ENCODE measurements at regions not wholly inside any gene's neighbourhood (a gene's known extent, or its start where the extent isn't known, plus 50 kb on each side); places are given as distances from the start of the nearest gene placed in this dataset.

DNA sequence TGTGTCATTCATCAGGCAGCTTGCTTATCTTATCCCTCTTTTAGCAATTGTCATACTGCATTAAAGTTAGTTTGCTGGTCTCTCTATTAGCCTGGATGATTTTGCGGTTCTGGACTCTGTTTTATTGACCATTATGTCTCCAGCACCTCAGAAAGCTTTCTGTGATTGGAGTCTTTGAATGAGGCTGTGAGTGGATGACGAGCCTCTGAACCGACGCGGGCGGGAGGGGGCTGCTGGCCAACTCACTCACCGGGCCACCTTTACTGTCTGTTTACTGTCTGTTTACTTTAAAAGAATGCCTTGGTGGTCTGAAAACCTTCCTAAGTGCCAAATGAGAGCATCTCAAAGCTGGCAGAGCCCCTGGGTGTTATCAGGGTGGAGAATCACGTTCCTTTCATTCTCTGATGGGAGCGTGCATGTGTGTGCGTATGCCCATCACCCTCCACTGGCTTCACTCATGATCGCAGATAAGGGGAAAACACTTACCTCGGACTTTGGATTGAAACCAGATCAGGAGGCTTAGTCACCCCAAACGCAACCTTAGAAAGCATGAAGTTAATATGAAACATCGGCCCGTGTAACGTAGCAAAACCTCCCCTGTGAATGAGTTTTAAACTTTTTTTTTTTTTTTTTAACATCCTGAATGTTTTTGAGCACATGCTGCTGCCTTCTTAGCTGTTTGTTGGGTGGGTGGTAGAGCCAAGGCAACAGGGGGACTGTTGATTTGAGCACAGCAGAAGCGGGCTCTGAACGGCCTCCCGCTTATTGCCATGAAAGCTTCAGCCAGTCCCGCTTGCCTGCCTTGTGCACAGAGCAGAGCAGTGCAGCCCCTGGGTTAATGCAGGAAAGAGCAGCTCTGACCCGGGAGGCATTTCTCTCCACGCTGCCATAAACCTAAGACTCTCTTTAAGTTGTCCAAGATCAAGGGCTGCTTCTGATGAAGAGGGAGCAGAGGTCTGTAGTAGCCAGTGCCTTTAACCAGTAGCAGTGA, 173.6 kb downstream of the GADD45G start:
- Mint-ChIP-seq H3K27ac (no peak overlapping the region), H3K36me3 (ENCODE audit: low read depth) (no peaks in the 10 kb centered on the region), H3K9me3 (no peaks in the 10 kb centered on the region)

DNA sequence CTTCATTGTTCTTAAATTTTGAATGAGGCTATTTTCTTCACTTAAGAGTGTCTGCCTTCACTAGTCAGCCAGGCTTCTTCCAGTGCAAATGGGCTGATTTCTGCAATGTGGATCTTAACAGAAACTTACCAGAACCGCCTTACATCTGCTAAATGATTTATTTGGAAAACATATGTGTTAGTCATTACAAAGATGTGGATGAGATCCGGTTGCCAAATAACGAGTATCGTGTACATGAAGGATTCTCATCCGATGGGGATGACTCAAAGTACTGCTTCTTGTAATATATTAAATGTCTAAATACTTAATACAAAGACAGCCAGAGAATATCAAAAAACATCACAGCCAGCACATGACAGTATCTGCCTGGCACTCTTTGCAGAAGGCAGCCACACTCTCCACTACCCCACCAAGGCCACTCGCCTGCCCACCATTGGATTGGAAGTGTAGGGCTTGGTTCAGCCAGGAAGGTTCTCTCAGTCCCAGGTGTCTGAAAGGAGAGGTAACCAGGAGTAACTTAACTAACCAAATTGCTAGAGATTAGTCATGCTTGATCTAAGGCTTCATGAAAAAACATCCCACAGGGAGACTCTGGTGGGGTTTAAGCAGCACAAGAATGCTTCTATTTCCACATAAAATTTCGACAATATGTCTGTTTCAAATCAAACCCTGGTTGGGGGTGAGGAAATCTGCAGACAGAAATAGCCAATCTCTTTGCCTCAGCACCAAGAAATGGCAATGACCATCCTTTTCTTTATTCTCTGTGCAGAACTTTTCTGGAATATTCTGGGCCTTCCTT, 174.8 kb downstream of the GADD45G start:
- TF ChIP-seq, protein P1, sequence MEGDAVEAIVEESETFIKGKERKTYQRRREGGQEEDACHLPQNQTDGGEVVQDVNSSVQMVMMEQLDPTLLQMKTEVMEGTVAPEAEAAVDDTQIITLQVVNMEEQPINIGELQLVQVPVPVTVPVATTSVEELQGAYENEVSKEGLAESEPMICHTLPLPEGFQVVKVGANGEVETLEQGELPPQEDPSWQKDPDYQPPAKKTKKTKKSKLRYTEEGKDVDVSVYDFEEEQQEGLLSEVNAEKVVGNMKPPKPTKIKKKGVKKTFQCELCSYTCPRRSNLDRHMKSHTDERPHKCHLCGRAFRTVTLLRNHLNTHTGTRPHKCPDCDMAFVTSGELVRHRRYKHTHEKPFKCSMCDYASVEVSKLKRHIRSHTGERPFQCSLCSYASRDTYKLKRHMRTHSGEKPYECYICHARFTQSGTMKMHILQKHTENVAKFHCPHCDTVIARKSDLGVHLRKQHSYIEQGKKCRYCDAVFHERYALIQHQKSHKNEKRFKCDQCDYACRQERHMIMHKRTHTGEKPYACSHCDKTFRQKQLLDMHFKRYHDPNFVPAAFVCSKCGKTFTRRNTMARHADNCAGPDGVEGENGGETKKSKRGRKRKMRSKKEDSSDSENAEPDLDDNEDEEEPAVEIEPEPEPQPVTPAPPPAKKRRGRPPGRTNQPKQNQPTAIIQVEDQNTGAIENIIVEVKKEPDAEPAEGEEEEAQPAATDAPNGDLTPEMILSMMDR (IDR thresholded peaks at IDR 0.05) = no peak
- Mint-ChIP-seq H3K4me1 (peaks cover 46% of the 10 kb centered on the region), H3K36me3 (ENCODE audit: low read depth) (no peaks in the 10 kb centered on the region), H3K9me3 (no peaks in the 10 kb centered on the region), H3K27me3 (ENCODE audit: low read depth, poor library complexity) (peaks cover 29% of the 10 kb centered on the region), H3K27ac (no peak overlapping the region), H3K4me3 (no peak overlapping the region)
- no peak for DNase-seq

More for the DNA sequence above, 173.6 kb downstream of the GADD45G start:
- no peak overlapping the region for H3K4me3 Mint-ChIP-seq
- peaks cover 31% of the 10 kb centered on the region for H3K27me3 Mint-ChIP-seq (ENCODE audit: low read depth, poor library complexity)
- peak; percentile 10 for DNase-seq
- TF ChIP-seq, protein P1 (IDR thresholded peaks at IDR 0.05) = no peak
- peaks cover 58% of the 10 kb centered on the region for H3K4me1 Mint-ChIP-seq

DNA sequence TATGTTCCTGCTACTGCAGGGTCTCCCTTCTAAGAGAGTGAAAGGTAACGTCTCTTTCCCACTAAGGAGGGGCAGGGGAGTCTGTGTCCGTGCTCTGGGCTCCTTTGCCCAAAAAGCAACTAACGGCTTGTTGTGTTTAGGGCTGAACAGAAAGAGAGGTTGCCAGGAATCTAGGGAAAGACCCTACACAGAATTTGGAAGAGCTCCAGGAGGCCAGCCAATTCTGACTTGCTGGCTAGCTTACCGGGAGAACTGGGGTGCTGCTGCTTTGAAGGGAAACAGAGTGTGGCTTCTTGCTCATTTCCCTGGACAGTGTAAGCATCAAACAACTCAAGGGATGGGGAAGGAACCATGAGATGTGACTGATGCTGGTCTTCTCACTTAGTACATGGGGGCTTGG, 176.1 kb downstream of the GADD45G start:
- peaks cover 28% of the 10 kb centered on the region for H3K27me3 Mint-ChIP-seq (ENCODE audit: low read depth, poor library complexity)
- TF ChIP-seq, protein P1 (IDR thresholded peaks at IDR 0.05) = no peak
- no peak overlapping the region for H3K4me3 Mint-ChIP-seq
- DNase-seq = no peak
- no peaks in the 10 kb centered on the region for H3K9me3 Mint-ChIP-seq
- H3K4me1 Mint-ChIP-seq = peaks cover 46% of the 10 kb centered on the region
- no peaks in the 10 kb centered on the region for H3K36me3 Mint-ChIP-seq (ENCODE audit: low read depth)
- H3K27ac Mint-ChIP-seq = peak overlapping the region; percentile 35

DNA sequence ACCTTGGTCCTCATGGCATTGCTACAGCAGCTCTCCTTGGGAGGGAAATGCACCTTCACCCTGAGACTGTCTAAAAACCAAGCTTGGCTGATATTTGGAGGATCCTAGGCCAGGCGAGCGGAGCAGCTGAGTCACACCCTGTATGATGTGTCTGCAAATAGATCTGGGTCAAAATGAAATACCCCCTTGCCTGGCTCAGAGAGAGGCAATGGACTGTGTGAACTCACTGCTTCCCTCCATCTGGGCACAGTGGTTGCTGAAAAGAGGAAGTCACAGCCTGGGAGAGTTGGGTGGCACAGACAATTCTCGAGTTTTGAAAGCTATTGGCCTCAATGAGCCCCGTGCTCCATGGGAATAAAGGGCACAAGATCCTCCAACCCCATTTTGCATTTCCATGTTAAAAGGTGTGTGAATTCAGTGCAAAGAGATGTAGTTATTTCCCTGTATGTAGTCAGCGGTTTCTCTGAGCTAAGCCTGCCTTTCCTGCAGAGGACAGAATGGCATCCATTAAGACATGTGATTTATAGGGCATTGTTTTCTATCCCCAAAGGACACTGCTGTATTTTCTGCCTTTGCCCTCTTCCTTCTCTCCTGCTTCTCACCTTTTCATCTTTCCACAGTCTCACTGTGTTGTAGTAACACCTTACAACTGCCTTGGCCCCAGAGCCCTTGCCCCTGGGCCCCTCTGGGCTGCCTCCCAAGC, 177.2 kb downstream of the GADD45G start:
- no peak for DNase-seq
- Mint-ChIP-seq H3K9me3 (peaks cover 2% of the 10 kb centered on the region), H3K36me3 (ENCODE audit: low read depth) (no peaks in the 10 kb centered on the region), H3K27ac (peak overlapping the region; percentile 29), H3K27me3 (ENCODE audit: low read depth, poor library complexity) (peaks cover 23% of the 10 kb centered on the region), H3K4me1 (peaks cover 46% of the 10 kb centered on the region), H3K4me3 (no peak overlapping the region)
- TF ChIP-seq, protein P1 (IDR thresholded peaks at IDR 0.05) = no peak

DNA sequence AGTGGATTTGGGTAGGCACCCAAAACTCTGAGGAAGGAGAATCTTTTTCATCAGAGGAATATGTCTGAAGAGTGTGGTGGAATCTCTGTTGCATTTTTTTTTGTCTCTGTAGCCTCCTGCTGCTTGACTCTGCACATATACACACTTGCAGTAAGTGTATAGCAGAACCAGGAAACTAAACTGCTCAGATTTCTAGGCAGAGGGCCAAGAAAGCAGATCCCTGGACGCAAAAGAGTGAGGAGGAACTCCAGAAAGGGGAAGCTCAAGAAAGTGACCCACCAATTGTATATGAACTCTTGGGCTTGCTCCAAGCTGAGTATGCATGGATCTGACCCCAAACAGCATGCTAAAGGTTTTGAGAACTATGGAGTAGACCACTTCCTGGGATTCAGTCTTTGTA, 181.8 kb downstream of the GADD45G start:
- H3K9me3 Mint-ChIP-seq = peaks cover 13% of the 10 kb centered on the region
- TF ChIP-seq, protein P1 (IDR thresholded peaks at IDR 0.05) = no peak

More for the DNA sequence above, 181.8 kb downstream of the GADD45G start:
- H3K27me3 Mint-ChIP-seq (ENCODE audit: low read depth, poor library complexity) = peaks cover 10% of the 10 kb centered on the region
- DNase-seq = no peak
- H3K4me3 Mint-ChIP-seq = no peak overlapping the region
- peaks cover 16% of the 10 kb centered on the region for H3K4me1 Mint-ChIP-seq
- H3K27ac Mint-ChIP-seq = no peak overlapping the region
- H3K36me3 Mint-ChIP-seq (ENCODE audit: low read depth) = no peaks in the 10 kb centered on the region
